ENCODE measurements at regions not wholly inside any gene's neighbourhood (a gene's known extent, or its start where the extent isn't known, plus 50 kb on each side); places are given as distances from the start of the nearest gene placed in this dataset.

- no peaks in the 10 kb centered on the region for H3K27me3 ChIP-seq (replicated peaks in 1 of 2; ENCODE audit: control insufficient read depth in 2 of 2, insufficient read depth in 2 of 2, low read length in 1 of 2)
- no peak for FAIRE-seq
- intact Hi-C loops (cut with micrococcal nuclease; ENCODE audit: unreplicated experiment): no loop called here
- no peak overlapping the region for H3K27ac ChIP-seq (ENCODE audit: control insufficient read depth, insufficient read depth)
- no peaks in the 10 kb centered on the region for H3K4me1 ChIP-seq (ENCODE audit: control insufficient read depth, insufficient read depth, low read length)
- CTCF ChIA-PET: no interaction called here
- 44% methylated on average over 5 of the region's 5 CpGs for WGBS (ENCODE audit: insufficient coverage, insufficient replicate concordance, low lambda C conversion rate, missing lambda C conversion rate)
- no peak for ATAC-seq
- no peaks in the 10 kb centered on the region for H3K79me2 ChIP-seq (ENCODE audit: control insufficient read depth, insufficient read depth, low read length)
- H3K4me2 ChIP-seq (ENCODE audit: control insufficient read depth, insufficient read depth): no peak overlapping the region
- TF ChIP-seq TBL1XR1 (IDR thresholded peaks at IDR 0.05; ENCODE audit: low read depth, low read length): no peak
- TF ChIP-seq ELK1 (IDR thresholded peaks at IDR 0.05; ENCODE audit: low read depth, low read length): no peak
- no peak for TF ChIP-seq HDGF (IDR thresholded peaks at IDR 0.05)
- TF ChIP-seq RAD51 (IDR thresholded peaks at IDR 0.05): no peak
- TF ChIP-seq USF1 (IDR thresholded peaks at IDR 0.05; ENCODE audit: borderline replicate concordance, extremely low read length, insufficient read depth, low read depth, low read length): no peak
- TF ChIP-seq IRF5 (IDR thresholded peaks at IDR 0.05; ENCODE audit: borderline replicate concordance): no peak
- TF ChIP-seq BHLHE40 (IDR thresholded peaks at IDR 0.05; ENCODE audit: borderline replicate concordance in 1 of 2, low read depth in 2 of 2, low read length in 1 of 2): no peak
- TF ChIP-seq MYC (IDR thresholded peaks at IDR 0.05; ENCODE audit: insufficient read depth, insufficient read length, insufficient replicate concordance, low read length, severe bottlenecking): no peak
- TF ChIP-seq BMI1 (IDR thresholded peaks at IDR 0.05; ENCODE audit: borderline replicate concordance): no peak
- TF ChIP-seq POLR2AphosphoS5 (IDR thresholded peaks at IDR 0.05; ENCODE audit: low read length): no peak
- TF ChIP-seq EP300 (IDR thresholded peaks at IDR 0.05; ENCODE audit: borderline replicate concordance in 1 of 2, control insufficient read depth in 1 of 2, low read depth in 2 of 2, low read length in 2 of 2): no peak
- no peak for TF ChIP-seq RELA (IDR thresholded peaks at IDR 0.05; ENCODE audit: borderline replicate concordance, partially characterized antibody)
- SMC1A ChIA-PET (ENCODE audit: uncharacterized antibody, unreplicated experiment): no interaction called here
- RAD21 ChIA-PET (ENCODE audit: unreplicated experiment): no interaction called here
- in situ Hi-C loops (cut with MboI): no loop called here
- H3K9me3 ChIP-seq (replicated peaks; ENCODE audit: control insufficient read depth, insufficient read depth, low read length): no peaks in the 10 kb centered on the region
- DNase-seq (ENCODE audit: low read depth, low spot score): no peak
- H3K36me3 ChIP-seq (ENCODE audit: control insufficient read depth in 2 of 2, insufficient read depth in 2 of 2, low read length in 1 of 2): no peaks in the 10 kb centered on the region
- H3K4me3 ChIP-seq: no peak overlapping the region
- no TSS peak for BruUV-seq (replicated peaks)
- POLR2A ChIA-PET: no interaction called here
- H3K9ac ChIP-seq (ENCODE audit: control insufficient read depth, insufficient read depth, low read length): no peak overlapping the region
- no peak overlapping the region for H2AFZ ChIP-seq (ENCODE audit: control insufficient read depth, low read depth, low read length)
- no peaks in the 10 kb centered on the region for H4K20me1 ChIP-seq (ENCODE audit: control insufficient read depth, insufficient read depth)
Measured at GRCh38 chr10:22875581-22875980, 52.3 kb upstream of the ARMC3 start.
